Limb (tissue), 2 donors: ENCODE measurements at regions not wholly inside any gene's neighbourhood (a gene's known extent, or its start where the extent isn't known, plus 50 kb on each side); places are given as distances from the start of the nearest gene placed in this dataset.
A peak's percentile ranks its signal among the peaks of the same experiment; 100 is the strongest.
"Not testable (repeated sequence)": the region's sequence is repeated elsewhere in the genome, so short reads cannot be mapped to it uniquely, and the experiment has no call there.

Experiments
- DNase-seq, 2 donors: peaks; one replicate each; pipeline ENCODE4 v3.0.0-alpha.2; 2016; ENCODE audit errors: extremely low spot score in 2 of 2

DNA sequence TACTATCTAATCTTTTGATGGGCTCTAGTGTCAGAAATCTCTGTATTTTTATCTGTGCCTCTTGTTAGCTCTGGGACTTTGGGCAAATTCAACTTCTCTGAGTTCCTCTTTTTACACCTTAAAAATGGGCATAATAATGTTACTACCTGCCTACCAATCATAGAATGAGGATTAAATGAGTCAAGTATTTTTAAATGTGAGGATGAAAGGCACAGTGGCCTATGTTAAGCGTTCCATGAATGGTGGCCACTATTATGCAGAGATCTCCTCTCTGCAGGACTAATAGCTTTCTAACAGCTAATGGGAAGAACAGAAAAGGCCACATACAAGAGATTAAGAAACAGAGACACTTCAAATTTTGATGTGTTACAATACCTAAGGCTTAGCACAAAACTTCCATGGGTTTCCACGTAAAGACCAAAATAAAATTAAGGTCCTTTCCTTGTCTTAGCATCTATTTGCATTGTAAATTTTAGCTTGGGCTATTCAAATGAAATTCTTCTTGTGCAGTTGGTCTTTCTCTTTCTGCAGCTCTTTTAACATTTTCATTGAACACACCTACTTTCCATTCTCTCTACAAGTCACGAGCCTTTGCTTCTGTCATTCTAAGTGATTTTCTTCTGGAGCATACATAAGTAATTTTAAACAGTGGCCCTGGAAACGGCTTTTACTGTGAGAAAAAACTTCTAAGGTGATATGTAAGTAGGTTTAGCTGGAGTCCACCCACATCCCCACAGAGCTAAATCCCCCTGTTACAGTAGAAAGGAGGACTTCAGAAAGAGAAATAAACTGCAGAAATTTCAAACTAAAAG is 117.9 kb upstream of the MED14 start:
- DNase-seq = no peak

DNA sequence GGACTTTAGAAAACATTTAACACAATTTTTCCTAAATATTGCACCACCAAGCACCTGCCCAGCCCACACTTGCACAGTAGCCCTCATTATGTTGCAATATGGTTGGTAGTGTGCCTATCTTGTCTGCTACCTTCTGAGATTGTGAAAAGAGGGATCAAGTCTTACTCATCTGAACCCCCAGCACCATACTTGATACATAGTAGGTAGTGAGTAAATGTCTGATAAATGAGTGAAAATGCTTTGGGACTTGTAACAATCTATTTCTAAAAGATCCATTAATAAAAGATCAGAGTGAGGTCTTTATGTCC is 118.4 kb upstream of the MED14 start:
- DNase-seq = no peak

GRCh38 chrX:40854242-40854641 is 118.9 kb upstream of the MED14 start:
- no peak for DNase-seq

GRCh38 chrX:40855411-40855810 is 120.1 kb upstream of the MED14 start:
- no peak for DNase-seq

DNA sequence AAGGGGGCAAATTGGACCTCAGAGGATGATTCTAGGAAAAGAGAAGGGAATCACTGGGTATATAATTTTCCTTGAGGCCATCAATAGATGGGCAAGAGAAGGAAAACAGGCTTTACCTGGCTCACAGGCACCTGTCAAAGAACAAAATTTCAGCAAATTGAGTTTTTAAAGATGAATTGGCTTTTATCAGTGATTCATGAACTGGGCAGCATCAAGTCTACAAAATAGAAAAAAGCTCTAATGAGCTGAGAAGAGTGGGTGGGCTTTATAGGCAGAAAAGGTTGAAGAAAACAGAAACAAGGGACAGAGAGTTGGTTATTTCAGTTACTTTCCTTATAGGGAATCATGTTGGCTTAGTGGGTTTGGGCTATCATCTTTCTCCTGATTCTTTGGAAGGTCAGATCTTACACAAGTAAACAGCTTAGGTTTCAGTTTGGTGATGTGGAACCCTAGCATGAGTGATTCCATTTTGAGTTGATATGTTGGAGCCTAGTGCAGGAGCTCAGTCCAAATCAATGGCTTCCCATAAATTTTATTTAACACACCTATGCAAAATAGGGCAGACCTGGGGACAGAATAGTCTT is 120.7 kb upstream of the MED14 start:
- DNase-seq = no peak

DNA sequence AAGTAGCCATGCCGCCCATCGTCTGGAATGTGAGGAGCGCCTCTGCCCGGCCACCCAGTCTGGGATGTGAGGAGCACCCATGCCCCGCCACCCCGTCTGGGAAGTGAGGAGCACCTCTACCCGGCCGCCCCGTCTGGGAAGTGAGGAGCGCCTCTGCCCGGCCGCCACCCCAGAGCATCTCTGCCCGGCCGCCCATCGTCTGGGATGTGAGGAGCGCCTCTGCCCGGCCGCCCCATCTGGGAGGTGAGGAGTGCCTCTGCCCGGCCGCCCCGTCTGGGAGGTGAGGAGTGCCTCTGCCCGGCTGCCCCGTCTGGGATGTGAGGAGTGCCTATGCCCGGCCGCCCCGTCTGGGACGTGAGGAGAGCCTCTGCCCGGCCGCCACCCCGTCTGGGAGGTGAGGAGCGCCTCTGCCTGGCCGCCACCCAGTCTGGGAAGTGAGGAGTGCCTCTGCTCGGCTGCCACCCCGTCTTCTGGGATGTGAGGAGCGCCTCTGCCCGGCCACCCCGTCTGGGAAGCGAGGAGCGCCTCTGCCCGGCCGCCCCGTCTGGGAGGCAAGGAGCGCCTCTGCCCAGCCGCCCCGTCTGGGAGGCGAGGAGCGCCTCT is 126.7 kb upstream of the MED14 start:
- not testable (repeated sequence) for DNase-seq

DNA sequence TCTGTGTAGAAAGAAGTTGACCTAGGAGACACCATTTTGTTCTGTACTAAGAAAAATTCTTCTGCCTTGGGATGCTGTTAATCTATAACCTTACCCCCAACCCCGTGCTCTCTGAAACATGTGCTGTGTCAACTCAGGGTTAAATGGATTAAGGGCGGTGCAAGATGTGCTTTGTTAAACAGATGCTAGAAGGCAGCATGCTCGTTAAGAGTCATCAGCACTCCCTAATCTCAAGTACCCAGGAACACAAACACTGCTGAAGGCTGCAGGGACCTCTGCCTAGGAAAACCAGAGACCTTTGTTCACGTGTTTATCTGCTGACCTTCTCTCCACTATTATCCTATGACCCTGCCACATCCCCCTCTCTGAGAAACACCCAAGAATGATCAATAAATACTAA is 127.9 kb upstream of the MED14 start:
- DNase-seq = not testable (repeated sequence)

GRCh38 chrX:40863671-40864070 is 128.3 kb upstream of the MED14 start:
- no peak for DNase-seq

DNA sequence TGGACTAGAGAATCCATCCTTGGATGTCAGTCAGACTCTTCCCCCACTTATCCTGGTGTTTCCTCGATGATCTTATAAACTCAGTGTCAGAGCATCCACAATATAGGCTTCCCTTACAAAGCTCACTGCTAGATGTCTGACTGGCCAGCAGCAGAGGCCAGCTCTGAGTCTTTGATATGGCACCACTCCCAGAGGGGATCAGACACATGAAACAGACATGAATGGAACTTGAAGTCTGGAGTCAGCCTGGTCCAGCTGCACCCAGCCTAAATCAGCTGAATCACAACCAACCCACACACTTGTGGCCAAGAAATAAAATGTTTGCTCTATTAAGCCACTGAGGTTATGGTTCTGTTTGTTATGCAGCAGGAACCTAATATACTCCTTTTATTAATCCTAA is 129.6 kb upstream of the MED14 start:
- no peak for DNase-seq

DNA sequence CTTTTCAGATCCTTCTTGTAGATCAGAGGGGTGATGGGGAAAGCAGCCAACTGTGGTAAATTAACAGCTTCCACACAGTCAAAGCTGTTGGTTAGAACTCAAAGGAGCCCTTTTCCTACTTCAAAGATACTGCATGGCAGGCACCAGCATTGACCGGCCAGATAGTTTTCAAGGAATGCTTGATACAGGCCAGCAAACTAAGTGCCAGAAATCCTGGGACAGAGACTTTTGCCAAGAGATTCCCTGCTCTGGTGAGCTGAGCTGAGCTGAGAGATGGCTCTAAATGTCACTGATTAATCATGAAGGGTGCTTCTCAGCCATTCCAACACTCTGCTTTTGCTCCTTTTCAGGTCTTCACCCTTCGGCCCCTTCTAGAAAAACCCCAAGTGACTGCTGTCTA is 131.6 kb upstream of the MED14 start:
- no peak for DNase-seq

DNA sequence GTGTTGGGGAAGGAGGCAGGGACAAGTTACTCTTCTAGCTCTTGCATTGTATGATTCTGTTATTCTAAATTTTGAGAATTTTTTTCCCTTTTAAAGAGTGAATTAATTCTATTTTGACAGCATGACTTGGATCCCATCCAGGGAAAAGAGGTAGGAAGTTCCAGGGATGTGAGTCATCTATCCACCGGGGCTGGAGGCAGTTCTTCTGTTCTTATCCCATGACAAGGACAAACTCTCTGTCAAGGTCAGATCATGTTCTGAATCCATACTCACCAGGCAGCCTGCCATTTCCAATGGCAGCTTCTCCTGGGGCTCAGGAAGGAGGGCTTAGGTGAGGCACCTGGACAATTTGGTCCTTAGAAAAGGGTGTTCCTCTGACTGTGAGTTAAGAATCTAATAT is 132.0 kb upstream of the MED14 start:
- no peak for DNase-seq

- no peak for DNase-seq
Measured at GRCh38 chrX:40868868-40869267, 133.5 kb upstream of the MED14 start.

- DNase-seq = not testable (repeated sequence)
Measured at GRCh38 chrX:40870982-40871381, 135.6 kb upstream of the MED14 start.

- peak in 1 of 2 donors; percentile 24 for DNase-seq
Measured at GRCh38 chrX:40871385-40872082, 136.2 kb upstream of the MED14 start.

DNA sequence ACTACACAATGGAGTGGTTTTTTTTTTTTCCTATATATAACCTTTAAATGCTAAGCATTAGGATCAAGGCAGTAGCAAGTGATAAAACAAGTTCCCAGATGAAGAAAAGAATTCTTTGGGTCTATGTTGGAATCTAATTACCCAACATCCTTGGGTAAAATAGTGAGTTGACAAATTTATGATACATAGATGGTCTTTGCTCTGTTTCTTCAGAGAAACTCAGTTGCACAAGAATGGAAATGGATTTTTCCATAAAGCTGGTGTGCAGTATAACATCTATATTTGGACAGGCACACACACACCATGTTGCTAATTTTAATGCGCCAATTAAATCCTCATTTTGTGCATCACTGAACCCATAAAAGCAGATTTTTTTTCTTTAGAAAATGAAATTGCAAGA is 137.0 kb upstream of the MED14 start:
- DNase-seq = no peak

- DNase-seq = no peak
Measured at GRCh38 chrX:40875476-40875875, 140.1 kb upstream of the MED14 start.

GRCh38 chrX:40877887-40878286 is 142.5 kb upstream of the MED14 start:
- DNase-seq = peak in 1 of 2 donors; percentile 18

DNA sequence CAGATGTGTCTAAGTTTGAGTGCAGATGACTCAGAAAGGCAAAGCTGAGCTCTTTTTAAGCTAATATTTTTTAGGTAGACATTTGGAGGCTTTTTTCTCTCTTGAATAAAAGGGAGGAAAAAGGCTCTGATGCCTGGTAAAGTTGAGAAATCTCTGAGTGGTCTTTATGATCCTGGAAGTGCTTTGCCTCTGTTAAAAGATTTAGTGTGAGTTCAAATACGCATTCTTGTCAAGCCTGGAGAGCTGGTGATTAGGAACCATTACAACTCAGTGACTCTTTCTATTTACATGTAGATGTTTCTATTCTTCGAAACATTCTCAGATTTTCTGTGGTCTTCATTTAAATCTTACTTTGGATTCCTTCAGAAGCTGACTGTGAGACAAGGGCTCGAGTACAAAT is 143.4 kb upstream of the MED14 start:
- no peak for DNase-seq

- DNase-seq = not testable (repeated sequence)
Measured at GRCh38 chrX:40879172-40879571, 143.8 kb upstream of the MED14 start.

GRCh38 chrX:40880712-40881111 is 145.4 kb upstream of the MED14 start:
- no peak for DNase-seq

- no peak for DNase-seq
Measured at GRCh38 chrX:40883021-40883619, 147.8 kb upstream of the MED14 start.

DNA sequence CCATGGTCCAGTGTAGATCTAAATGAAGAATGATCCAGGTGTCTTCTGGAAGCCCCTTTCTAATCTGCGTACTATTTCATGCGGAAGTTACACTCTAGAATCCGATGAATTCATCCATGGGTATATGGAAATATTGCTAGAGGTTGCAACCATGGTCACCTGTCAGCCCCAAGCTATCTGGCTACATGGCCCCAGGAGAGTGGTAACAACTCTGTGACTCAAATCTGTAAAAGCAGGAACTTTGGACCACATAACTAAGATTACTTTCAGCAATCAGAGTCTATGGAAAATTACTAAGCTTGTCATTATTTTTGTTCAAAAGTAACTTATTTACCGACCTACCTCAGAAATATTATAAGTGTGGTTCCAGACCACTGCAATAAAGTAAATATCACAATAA is 150.6 kb upstream of the MED14 start:
- DNase-seq = no peak
